ENCODE measurements at regions not wholly inside any gene's neighbourhood (a gene's known extent, or its start where the extent isn't known, plus 50 kb on each side); places are given as distances from the start of the nearest gene placed in this dataset.

DNA sequence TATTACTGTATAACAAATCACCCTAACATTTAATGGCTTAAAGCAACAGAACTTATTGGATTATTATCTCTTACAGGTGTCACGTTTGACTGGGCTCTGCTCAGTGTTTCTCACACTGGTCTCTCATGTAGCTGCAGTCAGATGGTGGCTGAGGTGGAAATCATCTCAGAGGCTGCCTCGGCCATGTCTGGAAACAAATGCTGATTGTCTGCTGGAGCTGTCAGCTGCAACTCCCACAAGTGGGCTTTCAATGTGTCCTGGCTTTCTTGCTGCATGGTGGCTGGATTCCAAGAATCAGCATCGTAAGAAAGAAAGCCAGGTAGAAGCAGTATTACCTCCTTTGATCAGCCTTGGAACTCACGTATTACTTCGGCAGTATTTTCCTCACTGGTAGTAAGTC lies 277.6 kb downstream of the SPANXN1 start:
- TF ChIP-seq SMC3 (IDR thresholded peaks at IDR 0.05; ENCODE audit: low read depth, low read length) (no peak), NFE2L2 (IDR thresholded peaks at IDR 0.05; ENCODE audit: low read depth, low read length) (no peak), MAFK (IDR thresholded peaks at IDR 0.05; ENCODE audit: low read depth, low read length) (no peak), CHD1 (IDR thresholded peaks at IDR 0.05; ENCODE audit: low read depth, low read length) (no peak), CEBPB (IDR thresholded peaks at IDR 0.05; ENCODE audit: low read depth, low read length) (no peak), MAZ (IDR thresholded peaks at IDR 0.05; ENCODE audit: borderline replicate concordance, low read depth, low read length) (no peak), RFX5 (IDR thresholded peaks at IDR 0.05; ENCODE audit: low read depth, low read length) (no peak), BHLHE40 (IDR thresholded peaks at IDR 0.05; ENCODE audit: low read depth, low read length) (no peak), MXI1 (IDR thresholded peaks at IDR 0.05; ENCODE audit: borderline replicate concordance, low read depth, low read length) (no peak), RAD21 (IDR thresholded peaks at IDR 0.05; ENCODE audit: low read length) (no peak), POLR2A (IDR thresholded peaks at IDR 0.05; ENCODE audit: low read depth, low read length) (no peak), RCOR1 (IDR thresholded peaks at IDR 0.05; ENCODE audit: insufficient replicate concordance, low read length) (no peak)
- TF ChIP-seq, protein P1, sequence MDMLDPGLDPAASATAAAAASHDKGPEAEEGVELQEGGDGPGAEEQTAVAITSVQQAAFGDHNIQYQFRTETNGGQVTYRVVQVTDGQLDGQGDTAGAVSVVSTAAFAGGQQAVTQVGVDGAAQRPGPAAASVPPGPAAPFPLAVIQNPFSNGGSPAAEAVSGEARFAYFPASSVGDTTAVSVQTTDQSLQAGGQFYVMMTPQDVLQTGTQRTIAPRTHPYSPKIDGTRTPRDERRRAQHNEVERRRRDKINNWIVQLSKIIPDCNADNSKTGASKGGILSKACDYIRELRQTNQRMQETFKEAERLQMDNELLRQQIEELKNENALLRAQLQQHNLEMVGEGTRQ (IDR thresholded peaks at IDR 0.05; ENCODE audit: low read depth, low read length): no peak
- TF ChIP-seq, protein P2, sequence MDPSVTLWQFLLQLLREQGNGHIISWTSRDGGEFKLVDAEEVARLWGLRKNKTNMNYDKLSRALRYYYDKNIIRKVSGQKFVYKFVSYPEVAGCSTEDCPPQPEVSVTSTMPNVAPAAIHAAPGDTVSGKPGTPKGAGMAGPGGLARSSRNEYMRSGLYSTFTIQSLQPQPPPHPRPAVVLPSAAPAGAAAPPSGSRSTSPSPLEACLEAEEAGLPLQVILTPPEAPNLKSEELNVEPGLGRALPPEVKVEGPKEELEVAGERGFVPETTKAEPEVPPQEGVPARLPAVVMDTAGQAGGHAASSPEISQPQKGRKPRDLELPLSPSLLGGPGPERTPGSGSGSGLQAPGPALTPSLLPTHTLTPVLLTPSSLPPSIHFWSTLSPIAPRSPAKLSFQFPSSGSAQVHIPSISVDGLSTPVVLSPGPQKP (IDR thresholded peaks at IDR 0.05; ENCODE audit: borderline replicate concordance, low read depth, low read length): no peak
- POLR2A ChIA-PET (ENCODE audit: unreplicated experiment): no interaction called here
- no peak overlapping the region for H3K4me3 ChIP-seq (ENCODE audit: insufficient read depth, low read depth, low read length)
- H3K27ac ChIP-seq (ENCODE audit: insufficient read depth, low read length): no peak overlapping the region
- no TSS peak for BruUV-seq (replicated peaks)
- no peak overlapping the region for H3K14ac ChIP-seq (replicated peaks; ENCODE audit: low read depth, low read length)
- H4K20me1 ChIP-seq (ENCODE audit: insufficient read depth, low read length): no peaks in the 10 kb centered on the region
- H3K4me2 ChIP-seq (ENCODE audit: low read depth, low read length): no peak overlapping the region
- no peak overlapping the region for H3K18ac ChIP-seq (ENCODE audit: low read depth, low read length)
- dilution Hi-C loops (cut with HindIII; ENCODE audit: low sequenced_read_pairs, unreplicated experiment): no loop called here
- CTCF ChIA-PET: no interaction called here
- 82% methylated on average over 4 of the region's 5 CpGs; no CpG with 5 or more reads in 1 of the 2 experiments for WGBS, 2 experiments (ENCODE audit: extremely low coverage in 2 of 2, insufficient read length in 1 of 2)
- H3K4ac ChIP-seq (ENCODE audit: low read depth, low read length): no peak overlapping the region
- H3K79me1 ChIP-seq (ENCODE audit: low read depth in 1 of 2, low read length in 2 of 2): no peaks in the 10 kb centered on the region
- intact Hi-C loops (cut with micrococcal nuclease): no loop called here
- no peak overlapping the region for H2AFZ ChIP-seq (replicated peaks; ENCODE audit: low read length, poor library complexity)
- no peaks in the 10 kb centered on the region for H3K27me3 ChIP-seq (ENCODE audit: control insufficient read depth, insufficient read depth, low read length)
- H2BK20ac ChIP-seq (ENCODE audit: low read depth, low read length): no peak overlapping the region
- H2AK9ac ChIP-seq (replicated peaks; ENCODE audit: low read depth, low read length, poor library complexity): no peak overlapping the region
- H4K5ac ChIP-seq (ENCODE audit: low read depth, low read length): no peak overlapping the region
- no peak overlapping the region for H2BK15ac ChIP-seq (ENCODE audit: low read depth, low read length)
- no peak overlapping the region for H4K91ac ChIP-seq (ENCODE audit: insufficient read depth, low read depth, low read length)
- H2BK5ac ChIP-seq (ENCODE audit: low read depth, low read length, poor library complexity, severe bottlenecking): no peak overlapping the region
- no peak overlapping the region for H2AK5ac ChIP-seq (ENCODE audit: low read depth, low read length)
- H4K8ac ChIP-seq (ENCODE audit: low read depth in 2 of 2, low read length in 2 of 2): no peak overlapping the region
- H3K9me3 ChIP-seq (ENCODE audit: control insufficient read depth, insufficient read depth, low read length): peaks cover 8% of the 10 kb centered on the region; the same call in 1 of the 2 replicates
- ATAC-seq (ENCODE audit: low read depth): no peak
- H3K9me1 ChIP-seq (ENCODE audit: insufficient read depth, low read length): no peaks in the 10 kb centered on the region
- H3K56ac ChIP-seq (ENCODE audit: extremely low read depth, insufficient read depth, low read length): no peak overlapping the region
- no peaks in the 10 kb centered on the region for H3K36me3 ChIP-seq (ENCODE audit: control insufficient read depth, insufficient read depth, low read length)
- no peak for DNase-seq
- no peak overlapping the region for H2BK120ac ChIP-seq (ENCODE audit: low read depth, low read length)
- no peak overlapping the region for H3K9ac ChIP-seq (ENCODE audit: low read depth, low read length)
- H3K4me1 ChIP-seq (ENCODE audit: control insufficient read depth, insufficient read depth, low read length): no peaks in the 10 kb centered on the region
- no peak overlapping the region for H3K23ac ChIP-seq (ENCODE audit: low read depth, low read length)
- in situ Hi-C loops (cut with MboI; ENCODE audit: low sequenced_read_pairs): no loop called here

All from IMR-90 (cell line).